ENCODE measurements at regions not wholly inside any gene's neighbourhood (a gene's known extent, or its start where the extent isn't known, plus 50 kb on each side); places are given as distances from the start of the nearest gene placed in this dataset.

DNA sequence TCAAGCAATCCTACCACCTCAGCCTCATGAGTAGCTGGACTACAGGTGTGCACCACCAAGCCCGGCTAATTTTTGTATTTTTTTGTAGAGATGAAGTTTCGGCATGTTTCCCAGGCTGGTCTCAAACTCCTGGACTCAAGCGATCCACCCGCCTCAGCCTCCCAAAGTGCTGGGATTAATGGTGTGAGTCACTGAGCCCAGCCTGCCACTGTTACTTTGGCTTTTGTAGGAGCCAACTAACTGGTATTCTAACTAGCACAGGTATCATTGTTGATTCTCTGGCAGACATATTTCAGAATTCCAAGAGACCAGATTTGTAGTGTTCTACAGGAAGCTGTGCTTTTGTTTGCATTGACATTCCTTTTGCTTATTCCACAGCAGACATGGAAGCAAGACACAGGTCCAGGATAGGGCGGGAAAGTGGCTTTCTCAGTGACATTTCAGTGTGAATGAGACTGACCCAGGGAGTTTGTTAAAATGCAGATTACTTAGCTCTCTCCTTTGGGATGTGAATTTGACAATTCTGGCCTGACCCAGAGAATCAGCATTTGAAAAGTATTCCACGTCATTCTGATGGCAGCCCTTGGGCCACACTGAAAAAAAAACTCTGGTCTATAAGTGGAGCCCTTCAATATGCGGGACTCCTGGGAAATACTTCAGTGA, 52.2 kb upstream of the PAX6 start:
- no peak for TF ChIP-seq POLR2A (IDR thresholded peaks at IDR 0.05; ENCODE audit: control extremely low read depth in 1 of 2, low read depth in 2 of 2, low read length in 2 of 2)
- TF ChIP-seq YY1 (IDR thresholded peaks at IDR 0.05; ENCODE audit: low read depth, low read length) = no peak
- TF ChIP-seq, protein P1, sequence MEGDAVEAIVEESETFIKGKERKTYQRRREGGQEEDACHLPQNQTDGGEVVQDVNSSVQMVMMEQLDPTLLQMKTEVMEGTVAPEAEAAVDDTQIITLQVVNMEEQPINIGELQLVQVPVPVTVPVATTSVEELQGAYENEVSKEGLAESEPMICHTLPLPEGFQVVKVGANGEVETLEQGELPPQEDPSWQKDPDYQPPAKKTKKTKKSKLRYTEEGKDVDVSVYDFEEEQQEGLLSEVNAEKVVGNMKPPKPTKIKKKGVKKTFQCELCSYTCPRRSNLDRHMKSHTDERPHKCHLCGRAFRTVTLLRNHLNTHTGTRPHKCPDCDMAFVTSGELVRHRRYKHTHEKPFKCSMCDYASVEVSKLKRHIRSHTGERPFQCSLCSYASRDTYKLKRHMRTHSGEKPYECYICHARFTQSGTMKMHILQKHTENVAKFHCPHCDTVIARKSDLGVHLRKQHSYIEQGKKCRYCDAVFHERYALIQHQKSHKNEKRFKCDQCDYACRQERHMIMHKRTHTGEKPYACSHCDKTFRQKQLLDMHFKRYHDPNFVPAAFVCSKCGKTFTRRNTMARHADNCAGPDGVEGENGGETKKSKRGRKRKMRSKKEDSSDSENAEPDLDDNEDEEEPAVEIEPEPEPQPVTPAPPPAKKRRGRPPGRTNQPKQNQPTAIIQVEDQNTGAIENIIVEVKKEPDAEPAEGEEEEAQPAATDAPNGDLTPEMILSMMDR (IDR thresholded peaks at IDR 0.05; ENCODE audit: control extremely low read depth in 1 of 3, insufficient read depth in 1 of 3, low read depth in 1 of 3, low read length in 3 of 3) = no peak
- TF ChIP-seq, protein P2, sequence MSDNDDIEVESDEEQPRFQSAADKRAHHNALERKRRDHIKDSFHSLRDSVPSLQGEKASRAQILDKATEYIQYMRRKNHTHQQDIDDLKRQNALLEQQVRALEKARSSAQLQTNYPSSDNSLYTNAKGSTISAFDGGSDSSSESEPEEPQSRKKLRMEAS (IDR thresholded peaks at IDR 0.05) = no peak
- TF ChIP-seq, protein P3, sequence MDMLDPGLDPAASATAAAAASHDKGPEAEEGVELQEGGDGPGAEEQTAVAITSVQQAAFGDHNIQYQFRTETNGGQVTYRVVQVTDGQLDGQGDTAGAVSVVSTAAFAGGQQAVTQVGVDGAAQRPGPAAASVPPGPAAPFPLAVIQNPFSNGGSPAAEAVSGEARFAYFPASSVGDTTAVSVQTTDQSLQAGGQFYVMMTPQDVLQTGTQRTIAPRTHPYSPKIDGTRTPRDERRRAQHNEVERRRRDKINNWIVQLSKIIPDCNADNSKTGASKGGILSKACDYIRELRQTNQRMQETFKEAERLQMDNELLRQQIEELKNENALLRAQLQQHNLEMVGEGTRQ (IDR thresholded peaks at IDR 0.05; ENCODE audit: low read length) = no peak
- no peak for TF ChIP-seq GABPA (IDR thresholded peaks at IDR 0.05; ENCODE audit: borderline replicate concordance, insufficient read depth, low read length)

Measured in H1 (cell line).